Fibroblast of skin of abdomen (primary cell): ENCODE measurements at regions not wholly inside any gene's neighbourhood (a gene's known extent, or its start where the extent isn't known, plus 50 kb on each side); places are given as distances from the start of the nearest gene placed in this dataset.

Source experiments
- DNase-seq: peaks from one replicate; pipeline ENCODE4 v3.0.0-alpha.2; 2013

DNA sequence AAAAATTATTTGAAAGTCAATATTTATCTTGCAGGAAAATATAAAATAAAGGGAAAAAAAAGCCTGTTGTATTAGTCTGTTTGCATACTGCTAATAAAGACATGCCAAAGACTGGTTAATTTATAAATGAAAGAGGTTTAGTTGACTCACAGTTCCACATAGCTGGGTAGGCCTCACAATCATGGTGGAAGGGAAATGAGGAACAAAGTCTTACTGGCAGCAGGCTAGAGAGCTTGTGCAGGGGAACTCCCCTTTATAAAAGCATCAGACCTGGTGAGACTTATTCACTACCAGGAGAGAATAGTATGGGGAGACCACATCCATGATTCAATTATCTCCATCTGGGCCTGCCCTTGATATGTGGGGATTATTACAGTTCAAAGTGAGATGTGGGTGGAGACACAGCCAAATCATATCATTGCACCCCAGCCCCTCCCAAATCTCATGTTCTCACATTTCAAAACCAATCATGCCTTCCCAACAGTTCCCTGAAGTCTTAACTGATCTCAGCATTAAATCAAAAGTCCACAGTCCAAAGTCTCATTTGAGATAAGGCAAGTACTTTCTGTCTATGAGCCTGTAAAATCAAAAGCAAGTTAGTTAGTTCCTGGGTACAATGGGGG, 1416.5 kb upstream of the SPRY2 start:
- no peak for DNase-seq

DNA sequence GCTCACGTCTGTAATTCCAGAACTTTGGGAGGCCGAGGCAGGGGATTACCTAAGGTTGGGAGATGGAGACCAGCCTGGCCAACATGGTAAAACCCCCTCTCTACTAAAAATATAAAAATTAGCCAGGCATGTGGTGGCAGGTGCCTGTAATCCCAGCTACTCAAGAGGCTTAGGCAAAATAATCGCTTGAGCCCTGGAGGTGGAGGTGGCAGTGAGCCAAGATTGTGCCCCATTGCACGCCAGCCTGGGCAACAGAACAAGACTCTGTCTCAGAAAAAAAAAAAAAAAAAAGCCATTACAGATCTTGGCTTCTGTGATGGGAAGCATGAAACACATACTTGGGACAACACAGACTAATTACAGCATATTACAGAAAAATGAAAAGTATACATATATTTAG, 1404.5 kb upstream of the SPRY2 start:
- DNase-seq = no peak

DNA sequence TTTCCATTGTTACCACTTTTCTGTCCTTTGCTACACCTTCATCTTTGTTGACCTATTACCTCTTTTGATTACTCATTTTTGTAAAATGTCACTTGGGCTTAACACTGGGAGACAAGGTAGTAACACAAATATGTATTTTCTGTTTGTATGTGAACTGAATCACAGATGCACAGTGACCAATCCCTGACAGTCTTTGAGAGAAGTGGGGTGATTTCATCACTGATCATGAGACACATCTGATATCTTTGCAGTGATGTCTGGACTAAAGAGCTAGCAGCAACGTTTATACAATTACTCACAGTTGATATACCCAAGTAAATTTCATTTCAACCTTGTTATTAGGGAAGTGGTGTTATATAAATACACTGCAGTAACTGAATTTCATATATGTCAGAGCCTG, 1397.4 kb upstream of the SPRY2 start:
- no peak for DNase-seq

DNA sequence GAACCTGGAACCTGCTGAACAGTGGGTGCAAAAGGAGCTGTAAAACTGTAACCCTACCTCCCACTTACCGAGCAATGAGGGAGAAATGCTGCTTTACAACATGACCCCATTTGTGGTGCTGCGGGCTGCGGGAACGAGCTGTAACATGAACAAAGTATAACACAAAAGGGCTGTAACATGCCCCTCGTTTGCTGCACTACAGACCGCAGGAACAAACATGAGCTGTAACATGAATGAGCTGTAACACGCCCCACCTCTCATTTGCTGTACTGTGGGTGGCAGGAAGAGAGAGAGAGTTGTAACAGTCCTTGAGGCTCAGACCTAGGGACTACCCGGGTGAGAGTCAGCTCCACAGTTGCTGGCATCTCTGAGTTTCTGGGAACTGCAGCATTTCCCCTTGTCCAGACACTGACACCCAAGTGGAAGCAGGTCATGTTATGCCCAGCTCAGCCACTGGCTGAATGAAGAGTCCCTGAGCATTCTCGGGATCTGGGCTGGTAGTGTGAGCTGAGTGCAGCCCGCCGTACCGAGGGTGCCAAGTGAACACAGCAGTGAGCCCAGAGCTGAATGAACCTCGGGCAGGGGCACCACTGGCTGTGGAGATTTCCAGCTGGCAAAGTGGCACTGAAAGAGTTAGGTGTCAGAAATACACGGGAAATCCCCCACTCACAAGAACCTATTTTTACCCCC, 1385.3 kb upstream of the SPRY2 start:
- no peak for DNase-seq

DNA sequence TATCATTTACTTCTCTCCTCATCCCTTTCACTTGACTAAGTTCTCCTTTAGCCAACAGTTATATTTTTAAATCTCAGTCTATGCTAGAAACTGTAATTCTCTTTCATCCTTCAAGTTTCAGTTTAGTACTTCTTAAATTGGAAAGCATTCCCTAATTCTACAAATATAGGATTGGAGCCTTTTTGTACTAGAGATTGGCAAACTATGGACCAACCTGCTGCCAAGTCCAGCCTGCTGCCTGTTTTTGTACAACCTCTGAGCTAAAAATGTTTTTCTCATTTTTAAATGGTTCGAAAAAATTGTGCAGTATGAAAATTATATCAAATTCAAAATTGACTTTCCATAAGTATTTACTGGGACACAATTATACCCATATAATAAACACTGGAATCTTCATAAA, 1381.5 kb upstream of the SPRY2 start:
- DNase-seq = no peak

DNA sequence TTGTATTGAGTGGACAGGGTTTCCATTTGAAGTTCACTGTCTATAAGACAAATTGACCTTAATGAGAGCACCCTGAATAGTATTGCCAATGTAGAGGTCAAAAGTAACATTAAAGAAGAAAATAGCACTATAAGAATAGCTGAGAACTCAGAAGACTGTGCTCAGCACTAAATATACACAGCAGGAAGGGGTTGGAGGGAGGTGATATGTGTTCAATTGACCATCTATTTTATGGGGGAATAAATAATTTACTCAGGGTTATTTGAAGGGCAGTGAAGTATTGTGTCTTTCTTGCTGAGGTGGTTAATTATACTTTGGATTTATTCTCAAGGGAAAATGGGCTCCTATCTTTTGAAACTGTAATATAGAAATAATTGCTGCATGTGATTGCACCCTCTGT, 1380.5 kb upstream of the SPRY2 start:
- DNase-seq = no peak

DNA sequence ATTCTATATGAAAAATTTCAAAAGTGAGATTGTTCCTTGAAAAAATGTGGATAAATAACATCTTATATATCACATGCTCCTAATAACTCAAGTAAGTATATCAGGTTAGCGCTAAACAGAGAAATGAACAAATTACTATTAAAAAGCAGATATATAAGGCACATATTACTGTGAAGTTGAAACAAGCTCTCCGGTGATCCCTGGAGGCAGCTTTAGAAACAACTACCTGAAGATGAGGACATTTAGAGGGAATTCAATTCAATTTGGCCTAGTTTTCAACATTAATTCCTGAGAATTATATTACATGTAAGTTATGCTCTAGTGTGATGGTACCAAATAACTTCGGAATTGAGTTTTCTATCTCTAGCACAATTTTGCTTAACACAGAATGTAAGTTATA, 1373.6 kb upstream of the SPRY2 start:
- DNase-seq = no peak

DNA sequence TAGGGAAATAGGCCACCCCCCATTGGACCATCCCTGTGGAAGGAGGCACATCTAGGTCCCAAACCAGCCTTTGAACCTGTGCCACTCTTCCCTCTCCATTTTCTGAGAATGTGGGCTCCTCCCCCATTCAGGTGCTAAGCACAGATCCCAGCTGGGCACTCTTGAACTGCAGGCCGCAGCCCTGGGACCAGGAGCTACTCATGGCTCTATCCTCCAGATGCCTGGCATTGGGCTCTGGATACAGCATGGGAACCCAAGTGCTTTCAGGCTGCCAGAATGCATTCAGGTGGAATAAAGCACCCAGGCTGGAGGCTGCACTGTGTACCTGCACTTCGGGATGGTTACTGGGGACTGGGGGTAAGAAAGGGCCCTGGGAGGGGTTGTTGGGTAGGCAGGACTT, 1372.3 kb upstream of the SPRY2 start:
- DNase-seq = no peak

DNA sequence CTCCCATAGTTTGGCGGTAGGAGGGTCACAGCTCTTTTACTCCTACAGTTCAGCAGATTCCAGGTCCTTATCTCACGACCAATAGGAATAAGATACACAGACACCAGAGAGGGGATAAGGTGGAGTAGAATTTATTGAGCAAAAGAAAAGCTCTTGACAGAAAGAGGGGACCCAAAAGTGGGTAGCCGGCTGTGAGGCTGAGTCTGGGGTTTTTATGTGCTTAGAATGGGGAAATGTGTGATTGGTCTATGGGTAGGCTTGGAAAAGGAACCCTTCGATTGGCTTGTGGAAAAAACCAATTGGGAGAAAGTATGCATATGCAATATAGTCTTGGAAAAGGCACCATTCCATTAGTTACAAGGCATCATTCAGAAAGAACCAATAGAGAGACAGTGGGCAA, 1356.9 kb upstream of the SPRY2 start:
- DNase-seq = no peak

DNA sequence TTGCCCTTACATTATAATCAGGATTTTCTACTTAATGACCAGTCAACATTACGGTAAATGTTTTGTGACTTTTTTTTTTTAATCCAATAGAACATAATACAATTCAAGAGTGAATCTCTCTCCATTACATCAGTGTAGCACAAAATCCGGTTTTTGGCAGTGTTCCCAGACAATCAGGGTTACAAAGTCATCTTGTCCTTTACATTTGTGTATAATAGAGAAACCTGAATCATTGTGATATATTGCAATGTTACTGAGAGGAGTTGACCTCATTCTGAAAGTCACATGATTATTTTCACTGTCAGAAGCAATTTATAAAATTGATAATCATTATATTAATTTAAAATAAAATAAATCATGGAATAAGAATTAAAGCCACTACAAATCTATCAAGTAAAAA, 1346.0 kb upstream of the SPRY2 start:
- no peak for DNase-seq

DNA sequence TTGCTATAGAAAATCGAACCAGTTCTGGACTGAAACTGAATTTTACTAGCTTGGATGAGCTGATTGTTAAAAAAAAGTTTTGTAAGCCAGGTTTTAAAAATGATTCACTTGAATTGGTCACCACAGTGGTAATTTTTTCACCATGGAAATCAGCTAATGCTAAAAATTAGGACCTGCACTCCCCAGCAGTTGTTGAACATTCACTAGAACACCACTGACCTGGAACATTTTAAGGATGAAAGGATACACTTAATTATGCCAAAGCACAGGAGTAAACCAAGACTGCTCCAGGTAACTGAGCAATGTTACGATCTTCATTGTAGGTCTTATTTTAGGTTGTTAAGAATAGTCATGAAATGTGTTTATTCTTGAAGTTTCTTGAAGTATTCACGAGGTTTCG, 1342.6 kb upstream of the SPRY2 start:
- no peak for DNase-seq

DNA sequence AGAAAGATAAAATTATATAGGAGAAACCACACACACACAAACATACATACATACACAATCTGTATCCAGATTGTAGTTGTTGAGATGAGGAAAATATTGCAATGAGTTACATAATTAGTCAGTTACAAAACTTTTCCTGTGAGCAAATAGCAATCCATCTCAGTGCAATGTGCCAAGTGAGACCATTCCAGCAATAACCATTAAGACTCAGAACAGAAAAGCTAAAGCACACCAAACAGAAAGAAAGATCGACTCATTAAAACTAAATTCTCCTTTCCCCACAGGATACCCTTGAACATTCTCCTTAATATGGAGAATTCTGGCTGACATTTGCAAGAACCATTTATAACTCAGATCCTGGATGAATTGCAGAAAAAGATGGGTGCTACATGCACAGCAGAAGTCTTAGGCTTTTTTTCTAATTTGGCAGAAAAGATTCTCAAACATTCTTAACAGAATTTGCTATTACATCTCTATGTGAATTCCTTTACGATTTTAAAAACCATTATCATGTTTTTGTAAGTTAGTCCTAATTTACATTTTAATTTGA, 1341.2 kb upstream of the SPRY2 start:
- DNase-seq = no peak

DNA sequence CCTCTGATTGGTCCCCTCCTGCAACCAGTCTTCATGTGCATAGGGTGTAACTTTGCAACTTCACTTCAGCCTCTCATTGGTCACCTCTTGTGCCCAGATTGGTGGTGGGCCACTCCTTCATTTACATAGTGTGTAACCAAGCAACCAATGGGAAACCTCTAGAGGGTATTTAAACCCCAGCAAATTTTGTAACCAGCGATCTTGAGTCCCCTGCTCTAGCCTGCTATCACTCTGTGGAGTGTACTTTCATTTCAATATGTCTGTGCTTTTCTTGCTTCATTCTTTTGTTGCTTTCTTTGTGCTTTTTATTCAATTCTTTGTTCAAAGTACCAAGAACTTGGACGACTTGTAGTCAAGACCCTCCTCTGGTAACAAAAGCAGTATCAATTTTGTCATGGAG, 1336.9 kb upstream of the SPRY2 start:
- DNase-seq = no peak

DNA sequence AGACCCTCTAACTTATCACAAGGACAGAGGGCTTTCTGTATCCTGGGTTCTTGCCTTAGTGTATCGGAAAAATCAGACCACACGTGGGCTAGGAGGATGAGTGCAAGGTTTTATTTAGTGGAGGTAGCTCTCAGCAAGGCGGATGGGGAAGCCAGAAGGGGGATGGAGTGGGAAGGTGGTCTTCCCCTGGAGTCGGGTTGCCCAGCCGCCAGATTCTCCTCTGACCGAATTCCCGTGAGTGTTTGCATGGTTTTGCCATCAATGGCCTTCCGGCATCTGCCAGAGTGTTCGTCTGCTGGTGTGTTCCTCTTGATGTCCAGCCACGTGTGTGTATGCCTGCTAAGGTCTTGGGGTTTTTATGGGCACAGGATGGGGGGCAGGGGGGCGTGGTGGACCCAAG, 1335.1 kb upstream of the SPRY2 start:
- no peak for DNase-seq

DNA sequence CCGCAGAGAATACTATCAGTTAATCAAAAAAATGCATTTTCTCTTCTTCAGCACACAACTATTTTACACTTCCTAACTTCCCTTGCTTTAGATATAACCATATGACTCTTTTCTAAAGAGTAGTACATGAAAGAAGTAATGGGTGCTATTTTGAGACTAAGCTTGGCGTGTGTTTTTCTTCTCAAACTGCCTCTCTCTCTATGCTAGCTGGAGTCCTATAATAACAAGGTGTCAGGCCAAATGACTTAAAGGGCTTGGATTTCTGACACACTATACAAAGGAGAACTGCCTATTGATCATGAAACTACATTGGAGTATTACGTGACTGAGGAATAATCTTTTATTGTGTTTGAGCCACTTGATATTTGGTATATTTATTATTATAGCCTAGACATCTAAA, 1330.1 kb upstream of the SPRY2 start:
- DNase-seq = no peak

DNA sequence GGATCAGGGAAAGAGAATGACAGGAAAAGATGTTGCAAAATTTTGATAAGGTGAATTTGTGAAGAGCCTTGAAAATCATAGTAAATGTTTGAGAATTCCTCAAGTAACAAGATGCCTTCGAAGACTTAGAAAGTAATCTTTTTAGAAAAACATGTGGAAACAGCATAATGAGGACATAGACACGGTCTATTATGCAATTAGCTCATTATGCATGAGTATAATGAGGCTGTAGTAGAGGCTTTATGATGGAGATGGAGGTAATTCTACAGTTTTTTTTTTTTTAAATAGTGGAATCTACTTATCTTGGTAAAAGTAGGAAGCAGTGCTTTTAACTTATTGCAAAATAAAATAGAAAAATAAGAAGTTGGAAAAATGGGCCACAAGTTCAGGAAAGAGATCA, 1329.1 kb upstream of the SPRY2 start:
- no peak for DNase-seq

DNA sequence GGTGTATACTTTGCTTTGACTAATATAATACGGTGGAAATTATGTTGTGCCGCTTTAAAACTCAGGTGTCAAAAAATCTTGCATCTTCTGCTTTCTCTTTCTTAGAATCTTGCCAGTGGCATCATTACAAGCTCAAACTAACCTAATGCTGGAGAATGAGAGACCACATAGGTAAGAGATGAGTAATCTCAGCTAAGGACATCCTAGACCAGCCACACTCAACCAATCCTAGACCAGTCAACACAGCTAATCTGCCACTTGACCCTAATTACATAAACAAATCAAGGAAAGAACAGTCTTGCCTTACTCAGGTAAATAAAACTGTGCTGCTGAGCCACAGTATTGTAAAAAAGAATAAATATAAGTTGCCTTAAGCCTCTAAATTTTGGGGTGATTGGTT, 1323.9 kb upstream of the SPRY2 start:
- DNase-seq = no peak

DNA sequence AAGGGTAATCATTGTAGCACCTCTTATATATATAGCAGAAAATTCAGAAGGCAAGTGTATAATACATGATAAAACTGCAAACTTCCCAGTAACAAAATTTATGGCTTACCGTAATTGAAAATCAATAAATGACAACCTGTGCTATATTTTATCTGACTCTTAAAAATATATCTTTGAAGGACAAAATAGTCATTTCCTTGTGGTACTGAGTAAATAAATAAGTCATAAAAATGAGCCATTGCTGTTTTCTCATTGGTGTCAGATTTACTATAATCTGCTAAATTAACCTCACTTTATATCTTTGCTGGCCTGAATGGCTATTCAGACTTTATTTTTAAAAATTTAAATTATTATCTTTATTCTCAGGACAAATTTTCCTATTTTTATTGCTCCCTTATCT, 1319.1 kb upstream of the SPRY2 start:
- no peak for DNase-seq

DNA sequence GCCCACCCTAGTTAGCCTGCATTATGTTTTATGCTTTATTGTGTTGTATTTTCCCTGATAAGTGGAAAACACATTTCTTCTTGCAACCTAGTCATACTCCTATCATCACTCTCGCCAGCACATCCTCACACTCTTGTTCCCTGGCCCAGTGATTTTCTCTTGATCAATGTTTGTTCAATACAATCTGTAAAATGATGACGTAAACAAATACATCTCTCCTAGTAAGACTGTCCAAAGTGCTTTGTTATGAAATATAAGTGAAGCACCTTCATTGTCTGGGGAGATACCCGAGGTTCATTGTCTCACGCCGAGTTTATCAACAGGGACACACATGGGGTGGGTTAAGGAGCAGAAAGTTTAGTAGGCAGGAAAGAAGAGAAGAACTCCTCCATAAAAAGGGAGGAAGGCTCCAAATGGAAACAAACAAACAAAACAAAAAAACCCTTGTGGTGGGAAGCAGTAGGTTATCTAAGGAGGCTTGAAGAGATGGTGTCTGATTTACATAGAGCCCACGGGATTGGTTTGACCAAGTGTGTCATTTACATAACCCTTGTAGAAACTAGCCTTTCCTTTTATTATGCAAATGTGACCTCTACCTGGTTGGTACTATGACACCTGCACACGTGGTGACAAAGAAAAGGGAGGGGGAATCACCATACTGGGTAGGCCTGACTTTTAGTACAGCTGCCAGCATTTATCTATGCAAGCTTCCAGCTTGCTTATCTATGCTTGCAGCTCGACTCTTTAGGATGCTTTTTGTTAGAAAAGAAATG, 1317.9 kb upstream of the SPRY2 start:
- DNase-seq = no peak

DNA sequence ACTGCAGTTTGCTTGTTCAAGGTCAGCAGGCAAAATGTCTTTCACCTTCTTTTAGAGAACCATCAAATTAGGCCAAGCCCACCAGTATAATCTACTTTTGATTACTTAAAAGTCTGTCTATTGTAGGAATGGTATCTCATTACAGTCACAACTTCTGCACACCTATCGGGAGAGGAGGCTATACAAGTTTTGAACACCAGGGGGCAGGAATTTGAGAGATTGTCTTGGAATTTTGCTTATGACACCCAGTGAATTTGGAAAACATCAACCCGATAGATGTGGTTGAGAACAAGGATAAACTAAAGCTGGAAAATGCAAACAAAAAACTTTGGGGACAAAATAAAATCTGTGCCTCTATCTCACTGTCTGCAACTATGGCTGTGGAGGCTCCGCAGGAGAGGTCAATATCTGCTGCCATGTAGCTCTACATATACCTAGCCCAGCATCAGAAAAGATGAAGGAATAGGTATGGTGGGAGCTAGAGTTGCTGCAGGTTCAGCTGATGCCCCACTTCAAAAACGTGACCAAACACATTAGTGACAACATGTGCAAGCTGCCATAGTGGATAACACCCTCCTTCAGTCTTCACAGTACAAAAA, 1299.2 kb upstream of the SPRY2 start:
- DNase-seq = no peak

DNA sequence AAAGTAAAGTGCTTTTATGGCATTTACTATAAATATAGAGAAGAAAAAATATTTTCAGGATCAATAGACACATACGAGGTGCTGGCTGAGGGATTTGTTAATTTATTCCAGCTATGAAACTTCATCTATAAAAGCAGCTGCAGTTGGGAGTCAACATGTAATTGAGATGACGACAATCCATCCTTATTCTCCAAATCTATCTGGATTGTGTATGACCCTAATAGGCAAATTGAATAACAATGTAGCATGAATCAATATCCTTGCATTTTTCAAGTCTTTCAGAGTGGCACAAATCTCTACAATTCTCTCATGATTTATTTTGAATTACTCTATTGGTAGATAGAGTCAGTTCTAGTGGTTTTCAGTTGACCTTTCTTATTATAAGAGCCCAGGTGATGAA, 1296.5 kb upstream of the SPRY2 start:
- no peak for DNase-seq

DNA sequence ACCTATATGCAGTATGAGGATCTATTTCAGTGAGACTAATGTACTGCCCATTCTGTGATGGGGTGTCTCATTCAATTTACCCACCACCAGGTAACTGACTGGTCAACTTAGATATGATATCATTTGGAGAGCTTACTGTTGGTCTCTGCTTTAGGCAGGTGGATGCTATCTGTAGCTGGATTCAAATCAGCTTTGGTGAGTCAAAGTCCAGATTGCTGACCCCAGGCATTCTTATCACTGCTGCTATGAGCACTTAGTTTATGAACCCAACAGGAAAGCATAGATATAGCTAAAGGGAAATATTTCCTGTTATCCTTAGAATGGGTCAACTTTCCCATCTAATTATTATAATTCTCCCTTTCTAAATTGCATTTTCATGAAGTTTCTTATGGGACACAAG, 1295.2 kb upstream of the SPRY2 start:
- no peak for DNase-seq

DNA sequence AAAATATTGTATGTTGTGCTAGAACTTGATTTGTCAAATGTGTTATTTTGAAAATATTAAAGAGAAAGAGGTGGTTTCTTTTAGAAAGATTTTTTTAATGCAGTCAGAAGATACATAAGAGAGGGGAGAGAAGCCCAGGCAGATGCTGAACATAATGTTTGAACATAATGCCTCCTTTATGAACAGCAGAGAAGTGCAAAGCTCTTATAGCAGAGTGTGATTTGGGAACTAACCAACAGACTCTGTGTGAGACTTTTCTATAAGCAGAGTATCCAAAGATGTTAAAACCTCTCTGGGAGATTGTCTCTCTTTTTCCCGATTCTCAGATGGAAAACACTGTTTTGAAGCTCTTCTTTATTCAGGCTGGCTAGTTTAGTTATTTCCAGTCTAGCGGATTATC, 1274.1 kb upstream of the SPRY2 start:
- DNase-seq = no peak

DNA sequence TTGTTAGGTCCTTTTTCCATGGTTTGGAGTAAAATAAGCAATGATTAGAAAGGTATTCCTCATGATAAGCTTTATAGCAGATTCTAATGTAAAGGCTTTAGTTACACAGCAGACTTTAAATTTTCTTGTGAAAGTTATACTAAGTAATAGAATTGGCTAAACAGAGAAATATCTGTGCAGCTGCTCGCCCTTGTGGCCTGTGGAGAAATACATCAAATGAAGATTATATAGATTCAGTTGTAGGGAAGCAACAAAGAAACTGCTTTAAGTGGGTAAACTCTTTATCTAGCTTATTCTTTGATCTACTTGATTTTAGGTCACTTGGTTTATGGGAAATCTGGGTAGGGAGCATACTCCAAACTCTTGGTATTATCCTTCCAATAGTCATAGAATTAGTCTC, 1269.7 kb upstream of the SPRY2 start:
- DNase-seq = no peak
